ENCODE measurements at regions not wholly inside any gene's neighbourhood (a gene's known extent, or its start where the extent isn't known, plus 50 kb on each side); places are given as distances from the start of the nearest gene placed in this dataset.

DNA sequence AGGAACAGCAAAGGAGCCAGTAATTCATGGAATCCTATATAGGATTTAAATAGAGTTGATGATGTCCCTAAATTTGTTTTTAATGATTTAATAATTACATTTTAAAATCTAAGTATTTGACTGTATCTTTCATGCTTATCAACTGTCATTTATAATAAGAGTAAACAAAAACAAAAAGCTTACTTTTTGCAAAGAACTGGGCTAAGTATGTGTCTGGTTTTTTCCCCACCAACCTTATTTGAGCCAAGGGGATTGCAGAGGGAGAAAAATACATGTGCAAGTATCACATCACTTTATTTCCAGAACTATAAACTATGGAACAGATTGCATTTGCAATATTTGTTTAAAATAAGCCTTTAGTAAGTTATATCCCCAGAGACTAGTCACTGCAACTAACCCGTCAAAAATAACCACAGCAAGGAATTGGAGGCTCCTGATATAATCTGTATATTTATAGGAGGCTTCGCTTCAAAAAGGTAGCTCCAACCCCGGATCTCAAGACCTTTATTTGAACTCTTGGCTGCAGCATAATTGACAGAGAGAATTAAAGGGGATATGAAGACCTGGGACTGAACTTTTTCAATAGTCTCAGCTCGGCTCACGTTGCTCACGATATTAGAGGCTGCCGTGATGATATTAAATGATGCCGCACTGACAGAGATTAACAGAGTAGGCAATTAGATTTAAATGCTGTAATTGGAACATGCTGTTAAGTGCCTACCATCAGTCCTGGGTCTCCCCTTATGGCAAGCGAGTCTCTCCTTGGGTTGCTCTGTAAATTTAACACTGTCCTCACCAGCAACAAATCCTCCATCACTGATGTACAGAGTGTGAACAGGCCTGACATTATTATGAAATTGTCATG is 329.1 kb upstream of the NFIA start:
- DNase-seq (ENCODE audit: low read depth): no peak
- CTCF ChIA-PET: no interaction called here
- TF ChIP-seq, protein P1, sequence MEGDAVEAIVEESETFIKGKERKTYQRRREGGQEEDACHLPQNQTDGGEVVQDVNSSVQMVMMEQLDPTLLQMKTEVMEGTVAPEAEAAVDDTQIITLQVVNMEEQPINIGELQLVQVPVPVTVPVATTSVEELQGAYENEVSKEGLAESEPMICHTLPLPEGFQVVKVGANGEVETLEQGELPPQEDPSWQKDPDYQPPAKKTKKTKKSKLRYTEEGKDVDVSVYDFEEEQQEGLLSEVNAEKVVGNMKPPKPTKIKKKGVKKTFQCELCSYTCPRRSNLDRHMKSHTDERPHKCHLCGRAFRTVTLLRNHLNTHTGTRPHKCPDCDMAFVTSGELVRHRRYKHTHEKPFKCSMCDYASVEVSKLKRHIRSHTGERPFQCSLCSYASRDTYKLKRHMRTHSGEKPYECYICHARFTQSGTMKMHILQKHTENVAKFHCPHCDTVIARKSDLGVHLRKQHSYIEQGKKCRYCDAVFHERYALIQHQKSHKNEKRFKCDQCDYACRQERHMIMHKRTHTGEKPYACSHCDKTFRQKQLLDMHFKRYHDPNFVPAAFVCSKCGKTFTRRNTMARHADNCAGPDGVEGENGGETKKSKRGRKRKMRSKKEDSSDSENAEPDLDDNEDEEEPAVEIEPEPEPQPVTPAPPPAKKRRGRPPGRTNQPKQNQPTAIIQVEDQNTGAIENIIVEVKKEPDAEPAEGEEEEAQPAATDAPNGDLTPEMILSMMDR (IDR thresholded peaks at IDR 0.05; ENCODE audit: insufficient read depth, low read depth, low read length): no peak
- no peaks in the 10 kb centered on the region for H3K27me3 ChIP-seq (ENCODE audit: control insufficient read depth, insufficient read depth, low read length)
- POLR2A ChIA-PET: no interaction called here
- H3K36me3 ChIP-seq (ENCODE audit: control insufficient read depth, insufficient read depth, low read length): no peaks in the 10 kb centered on the region
- H3K4me3 ChIP-seq (ENCODE audit: low read depth, low read length): no peak overlapping the region

DNA sequence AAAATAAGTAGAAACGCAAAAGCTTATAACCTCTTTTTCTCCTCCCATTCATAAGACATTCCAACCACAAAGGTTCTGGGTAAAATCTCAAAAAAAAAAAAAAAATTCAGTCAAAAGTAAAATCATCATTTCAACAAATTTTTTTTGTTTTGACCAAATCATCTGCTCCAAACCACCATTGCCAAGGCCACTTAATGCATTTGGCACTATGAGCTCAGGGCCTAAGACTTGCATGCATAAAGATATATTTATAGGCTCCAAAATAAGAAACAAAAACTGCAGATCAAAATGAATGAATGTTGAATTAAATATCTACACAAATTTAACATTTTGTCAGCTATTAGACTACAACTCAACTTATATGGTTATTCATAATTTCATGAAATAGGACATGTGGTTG is 331.1 kb upstream of the NFIA start:
- ChIA-PET CTCF (interaction anchor here (1.1 kb wide), 1 partner anchor 14 kb away, joined by 3 read pairs; no protein-coding TSS in a partner anchor), POLR2A (no interaction called here)
- no peak for DNase-seq (ENCODE audit: low read depth)
- TF ChIP-seq, protein P1 (IDR thresholded peaks at IDR 0.05; ENCODE audit: insufficient read depth, low read depth, low read length): no peak
- H3K36me3 ChIP-seq (ENCODE audit: control insufficient read depth, insufficient read depth, low read length): no peaks in the 10 kb centered on the region
- H3K4me3 ChIP-seq (ENCODE audit: low read depth, low read length): no peak overlapping the region
- H3K27me3 ChIP-seq (ENCODE audit: control insufficient read depth, insufficient read depth, low read length): no peaks in the 10 kb centered on the region

DNA sequence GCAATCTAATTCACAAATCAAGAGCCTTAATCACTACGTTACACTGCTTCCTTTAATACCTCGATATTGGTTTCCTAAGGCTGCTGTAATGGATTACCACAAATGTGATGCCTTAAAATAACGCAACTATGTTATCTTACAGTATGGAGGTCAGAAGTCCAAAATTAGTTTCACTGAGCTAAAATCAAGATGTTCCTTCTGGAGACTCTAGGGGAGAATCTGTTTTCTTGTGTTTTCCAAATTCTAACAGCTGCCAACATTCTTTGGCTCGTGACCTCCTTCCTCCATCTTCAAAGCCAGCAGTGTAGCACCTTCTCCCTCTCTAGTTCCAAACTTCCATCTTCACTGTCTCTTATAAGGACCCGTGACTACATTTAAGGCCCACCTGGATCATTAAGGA is 335.0 kb upstream of the NFIA start:
- H3K36me3 ChIP-seq (ENCODE audit: control insufficient read depth, insufficient read depth, low read length): no peaks in the 10 kb centered on the region
- H3K27me3 ChIP-seq (ENCODE audit: control insufficient read depth, insufficient read depth, low read length): no peaks in the 10 kb centered on the region
- CTCF ChIA-PET: no interaction called here
- POLR2A ChIA-PET: no interaction called here
- no peak for DNase-seq (ENCODE audit: low read depth)
- TF ChIP-seq, protein P1 (IDR thresholded peaks at IDR 0.05; ENCODE audit: insufficient read depth, low read depth, low read length): no peak
- H3K4me3 ChIP-seq (ENCODE audit: low read depth, low read length): no peak overlapping the region

DNA sequence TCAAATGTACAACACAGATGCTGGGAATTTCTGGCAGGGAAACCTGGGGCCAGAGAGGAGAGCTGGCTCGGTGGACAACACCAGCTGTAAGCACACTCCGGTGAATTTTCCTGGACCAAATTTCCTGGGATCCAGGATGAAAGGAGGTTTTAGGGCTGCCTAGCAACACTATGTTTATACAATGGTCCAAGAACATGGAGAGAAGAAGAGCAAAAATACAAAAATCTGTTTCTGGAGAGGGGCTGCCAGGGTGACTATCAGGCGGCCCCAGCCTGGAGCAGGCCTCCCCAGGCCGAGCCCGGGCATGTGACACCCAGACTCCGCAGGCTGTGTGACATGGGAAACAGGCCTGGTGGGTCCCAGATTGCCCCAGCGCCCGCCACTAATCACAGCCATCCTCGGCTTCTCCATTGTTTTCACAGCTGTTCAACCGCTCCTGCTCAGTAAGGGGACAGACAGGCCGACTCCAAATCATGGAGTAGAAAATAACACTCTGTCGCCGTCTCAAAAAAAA is 336.0 kb upstream of the NFIA start:
- CTCF ChIA-PET: no interaction called here
- Histone ChIP-seq H3K4me3 (ENCODE audit: low read depth, low read length) (no peak overlapping the region), H3K36me3 (ENCODE audit: control insufficient read depth, insufficient read depth, low read length) (no peaks in the 10 kb centered on the region), H3K27me3 (ENCODE audit: control insufficient read depth, insufficient read depth, low read length) (no peaks in the 10 kb centered on the region)
- POLR2A ChIA-PET: no interaction called here
- TF ChIP-seq, protein P1 (IDR thresholded peaks at IDR 0.05; ENCODE audit: insufficient read depth, low read depth, low read length): no peak
- DNase-seq (ENCODE audit: low read depth): no peak

DNA sequence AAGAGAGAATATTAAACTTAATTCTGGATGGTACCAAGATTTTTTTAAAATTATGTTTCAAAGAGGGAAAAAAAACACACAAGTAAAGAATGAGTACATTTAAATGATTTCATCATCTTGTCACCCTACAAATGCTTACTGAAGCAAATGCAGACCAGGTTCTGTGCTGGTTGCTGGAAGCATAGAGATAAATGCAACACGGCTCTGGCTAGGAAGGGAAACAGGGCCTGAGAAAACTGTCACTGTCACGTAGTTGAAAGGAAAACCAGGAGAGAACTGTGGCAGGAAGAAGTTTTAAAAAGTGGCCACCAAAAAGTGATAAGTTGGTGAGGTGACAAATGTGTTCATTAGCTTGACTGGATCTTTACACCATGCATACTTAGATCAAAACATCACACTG is 336.9 kb upstream of the NFIA start:
- H3K36me3 ChIP-seq (ENCODE audit: control insufficient read depth, insufficient read depth, low read length): no peaks in the 10 kb centered on the region
- DNase-seq (ENCODE audit: low read depth): no peak
- ChIA-PET CTCF (no interaction called here), POLR2A (no interaction called here)
- no peaks in the 10 kb centered on the region for H3K27me3 ChIP-seq (ENCODE audit: control insufficient read depth, insufficient read depth, low read length)
- TF ChIP-seq, protein P1 (IDR thresholded peaks at IDR 0.05; ENCODE audit: insufficient read depth, low read depth, low read length): no peak
- H3K4me3 ChIP-seq (ENCODE audit: low read depth, low read length): no peak overlapping the region
